Hepatocyte (in vitro differentiated cells): ENCODE measurements at regions not wholly inside any gene's neighbourhood (a gene's known extent, or its start where the extent isn't known, plus 50 kb on each side); places are given as distances from the start of the nearest gene placed in this dataset.
A peak's percentile ranks its signal among the peaks of the same experiment; 100 is the strongest.

Experiments
- DNase-seq: peaks from one replicate; pipeline ENCODE4 v3.0.0-alpha.2; 2016; ENCODE audit warnings: low spot score
- H2AFZ ChIP-seq: fragments of 200-600 bp; sonication (generic); 2 replicates; pipeline ENCODE4 v1.6.0; 2016; ENCODE audit warnings: antibody characterized with exemption, mild to moderate bottlenecking
- H3K27ac ChIP-seq: fragments of 200-600 bp; sonication (generic); 2 replicates; pipeline ENCODE4 v1.5.1; 2016; ENCODE audit warnings: mild to moderate bottlenecking
- H3K27me3 ChIP-seq: fragments of 200-600 bp; sonication (generic); 2 replicates; pipeline ENCODE4 v1.6.1; 2016
- H3K36me3 ChIP-seq: fragments of 200-600 bp; sonication (generic); replicated peaks from 2 replicates; pipeline ENCODE4 v1.5.1; 2016; ENCODE audit warnings: low read depth; ENCODE audit not compliant: insufficient read depth
- H3K4me1 ChIP-seq: fragments of 200-600 bp; sonication (generic); 2 replicates; pipeline ENCODE4 v1.5.1; 2016; ENCODE audit warnings: mild to moderate bottlenecking, moderate library complexity; ENCODE audit not compliant: insufficient read depth
- H3K4me2 ChIP-seq: fragments of 200-600 bp; sonication (generic); 2 replicates; pipeline ENCODE4 v1.6.0; 2016
- H3K4me3 ChIP-seq: fragments of 200-600 bp; sonication (generic); 2 replicates; pipeline ENCODE4 v1.5.1; 2016; ENCODE audit warnings: mild to moderate bottlenecking
- H3K79me2 ChIP-seq: fragments of 200-600 bp; sonication (generic); 2 replicates; pipeline ENCODE4 v1.6.0; 2017; ENCODE audit warnings: mild to moderate bottlenecking
- H3K9me2 ChIP-seq: fragments of 200-600 bp; sonication (generic); replicated peaks from 2 replicates; pipeline ENCODE4 v1.6.0; 2017; ENCODE audit warnings: mild to moderate bottlenecking; ENCODE audit not compliant: insufficient read depth
- H3K9me3 ChIP-seq: fragments of 200-600 bp; sonication (generic); 2 replicates; pipeline ENCODE4 v1.5.1; 2016; ENCODE audit warnings: low read depth, mild to moderate bottlenecking
- H4K20me1 ChIP-seq: fragments of 200-600 bp; sonication (generic); 2 replicates; pipeline ENCODE4 v1.6.0; 2016; ENCODE audit warnings: mild to moderate bottlenecking; ENCODE audit not compliant: insufficient read depth, poor library complexity, severe bottlenecking
- CTCF ChIP-seq: fragments of 200-600 bp; sonication (generic); IDR thresholded peaks from 2 replicates; pipeline ENCODE4 v1.5.1; 2016; ENCODE audit warnings: antibody characterized with exemption, mild to moderate bottlenecking; ENCODE audit not compliant: poor library complexity
- EZH2 ChIP-seq: fragments of 200-600 bp; sonication (generic); IDR thresholded peaks from 2 replicates; pipeline ENCODE4 v1.6.1; 2016; ENCODE audit warnings: antibody characterized with exemption, mild to moderate bottlenecking, borderline replicate concordance
- EZH2phosphoT487 ChIP-seq: fragments of 200-600 bp; sonication (generic); IDR thresholded peaks from one replicate; pipeline ENCODE4 v1.6.1; 2018; ENCODE audit warnings: antibody characterized with exemption, mild to moderate bottlenecking, low read depth, moderate library complexity; ENCODE audit not compliant: unreplicated experiment, severe bottlenecking
- WGBS: methylation state at CpG from one replicate; pipeline ENCODE4 v1.1.6; 2016; ENCODE audit warnings: low lambda C conversion rate; ENCODE audit errors: missing lambda C conversion rate; 5-methylcytosine and 5-hydroxymethylcytosine counted together

GRCh38 chr17:13931111-13931526, 138.2 kb upstream of the COX10 start:
- Histone ChIP-seq H3K36me3 (no peaks in the 10 kb centered on the region), H4K20me1 (no peaks in the 10 kb centered on the region), H3K4me2 (no peak overlapping the region), H3K9me2 (no peaks in the 10 kb centered on the region), H3K79me2 (no peaks in the 10 kb centered on the region), H3K4me3 (no peak overlapping the region), H3K4me1 (peaks cover 4% of the 10 kb centered on the region), H3K27ac (peak overlapping the region; percentile 66), H3K27me3 (no peaks in the 10 kb centered on the region), H2AFZ (no peak overlapping the region), H3K9me3 (no peaks in the 10 kb centered on the region)
- peak; percentile 28 for DNase-seq
- TF ChIP-seq EZH2phosphoT487 (no peak), CTCF (no peak), EZH2 (no peak)
- WGBS = 83% methylated on average over 3 of the region's 3 CpGs

- Histone ChIP-seq H3K27ac (peak overlapping the region; percentile 12), H3K27me3 (no peaks in the 10 kb centered on the region), H3K4me2 (no peak overlapping the region), H3K9me3 (no peaks in the 10 kb centered on the region), H3K4me3 (no peak overlapping the region), H3K4me1 (peaks cover 4% of the 10 kb centered on the region), H3K36me3 (no peaks in the 10 kb centered on the region), H3K9me2 (no peaks in the 10 kb centered on the region), H3K79me2 (no peaks in the 10 kb centered on the region), H4K20me1 (no peaks in the 10 kb centered on the region), H2AFZ (no peak overlapping the region)
- TF ChIP-seq CTCF (no peak), EZH2phosphoT487 (no peak), EZH2 (no peak)
- DNase-seq = no peak
- WGBS = 58% methylated on average over 4 of the region's 4 CpGs
Measured at GRCh38 chr17:13931800-13932460, 137.4 kb upstream of the COX10 start.

- WGBS = 75% methylated on average over 8 of the region's 8 CpGs
- Histone ChIP-seq H3K27ac (no peak overlapping the region), H3K4me2 (no peak overlapping the region), H3K9me3 (no peaks in the 10 kb centered on the region), H3K27me3 (no peaks in the 10 kb centered on the region), H3K4me3 (no peak overlapping the region), H3K9me2 (no peaks in the 10 kb centered on the region), H3K79me2 (no peaks in the 10 kb centered on the region), H4K20me1 (no peaks in the 10 kb centered on the region), H3K36me3 (no peaks in the 10 kb centered on the region), H2AFZ (no peak overlapping the region), H3K4me1 (peaks cover 4% of the 10 kb centered on the region)
- DNase-seq = no peak
- no peak for TF ChIP-seq EZH2phosphoT487
- no peak for TF ChIP-seq CTCF
- no peak for TF ChIP-seq EZH2
Measured at GRCh38 chr17:13933441-13934276, 135.6 kb upstream of the COX10 start.
